Ascending aorta (tissue), 2 donors: ENCODE measurements at regions not wholly inside any gene's neighbourhood (a gene's known extent, or its start where the extent isn't known, plus 50 kb on each side); places are given as distances from the start of the nearest gene placed in this dataset.
"Not testable (repeated sequence)": the region's sequence is repeated elsewhere in the genome, so short reads cannot be mapped to it uniquely, and the experiment has no call there.

Experiments
- DNase-seq, 2 donors: peaks; one replicate each; pipeline ENCODE4 v3.0.0-alpha.2; 2019; ENCODE audit warnings: low spot score in 2 of 2
- H3K27ac ChIP-seq, 2 donors: fragments of 200-600 bp; sonication (generic); one replicate each; pipeline ENCODE4 v1.5.1; 2016 to 2017; ENCODE audit warnings: mild to moderate bottlenecking in 1 of 2
- H3K27me3 ChIP-seq: fragments of 200-600 bp; sonication (generic); one replicate; pipeline ENCODE4 v1.5.1; 2017
- H3K36me3 ChIP-seq, 2 donors: fragments of 200-600 bp; sonication (generic); one replicate each; pipeline ENCODE4 v1.5.1; 2016
- H3K4me1 ChIP-seq, 2 donors: fragments of 200-600 bp; sonication (generic); one replicate each; pipeline ENCODE4 v1.5.1; 2016 to 2017; ENCODE audit warnings: mild to moderate bottlenecking in 1 of 2
- H3K4me3 ChIP-seq, 2 donors: fragments of 200-600 bp; sonication (generic); one replicate each; pipeline ENCODE4 v1.5.1; 2016 to 2017; ENCODE audit warnings: mild to moderate bottlenecking in 1 of 2
- H3K9me3 ChIP-seq, 2 donors: fragments of 200-600 bp; sonication (generic); one replicate each; pipeline ENCODE4 v1.5.1; 2016
- CTCF ChIP-seq, 3 experiments: fragments of 200-600 bp in 2 of 3; fragments of 450-650 bp in 1 of 3; sonication (generic) in 2 of 3; IDR thresholded peaks; one replicate each; pipeline ENCODE4 v1.5.1; 2016 to 2019; ENCODE audit warnings: antibody characterized with exemption in 3 of 3, mild to moderate bottlenecking in 1 of 3, moderate library complexity in 1 of 3
- intact Hi-C: fragments of 100-400 bp; cut with DNase I; formaldehyde crosslinking; loops from one replicate; pipeline ENCODE4 v1.15.1; 2023

- peaks cover 0 to 7% of the 10 kb centered on the region in 2 donors for H3K4me1 ChIP-seq
- no peak for DNase-seq
- H3K27ac ChIP-seq = peak overlapping the region; percentile 58 to 62
- intact Hi-C loops = no loop called here
- H3K9me3 ChIP-seq = no peaks in the 10 kb centered on the region
- no peak for TF ChIP-seq CTCF (IDR thresholded peaks at IDR 0.05)
- no peaks in the 10 kb centered on the region for H3K27me3 ChIP-seq
- no peaks in the 10 kb centered on the region for H3K36me3 ChIP-seq
- H3K4me3 ChIP-seq = no peak overlapping the region
Observed at GRCh38 chr2:225764346-225764745, 364.8 kb downstream of the NYAP2 start.

DNA sequence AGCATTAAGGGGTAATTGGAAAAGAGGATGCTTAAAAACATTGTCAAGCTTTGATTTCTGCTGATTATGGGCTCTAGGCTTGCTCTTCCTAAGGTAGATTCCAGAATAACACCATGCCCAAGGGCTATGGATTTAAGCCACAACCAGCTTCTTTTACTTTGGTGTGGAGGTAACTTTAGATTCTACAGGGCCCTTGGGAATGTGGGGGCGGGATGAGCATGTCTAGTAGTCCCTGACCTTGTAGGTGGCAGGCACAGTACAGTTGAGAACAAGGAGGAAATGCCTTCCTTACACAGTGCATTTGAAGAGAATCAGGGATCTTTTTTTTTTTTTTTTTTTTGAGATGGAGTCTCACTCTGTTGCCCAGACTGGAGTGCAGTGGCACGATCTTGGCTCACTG lies 364.2 kb downstream of the NYAP2 start:
- DNase-seq = no peak
- H3K4me1 ChIP-seq = peaks cover 0 to 7% of the 10 kb centered on the region in 2 donors
- H3K4me3 ChIP-seq = no peak overlapping the region
- H3K36me3 ChIP-seq = no peaks in the 10 kb centered on the region
- TF ChIP-seq CTCF (IDR thresholded peaks at IDR 0.05) = no peak
- no peaks in the 10 kb centered on the region for H3K9me3 ChIP-seq
- no peaks in the 10 kb centered on the region for H3K27me3 ChIP-seq
- H3K27ac ChIP-seq = no peak overlapping the region
- intact Hi-C loops = no loop called here

DNA sequence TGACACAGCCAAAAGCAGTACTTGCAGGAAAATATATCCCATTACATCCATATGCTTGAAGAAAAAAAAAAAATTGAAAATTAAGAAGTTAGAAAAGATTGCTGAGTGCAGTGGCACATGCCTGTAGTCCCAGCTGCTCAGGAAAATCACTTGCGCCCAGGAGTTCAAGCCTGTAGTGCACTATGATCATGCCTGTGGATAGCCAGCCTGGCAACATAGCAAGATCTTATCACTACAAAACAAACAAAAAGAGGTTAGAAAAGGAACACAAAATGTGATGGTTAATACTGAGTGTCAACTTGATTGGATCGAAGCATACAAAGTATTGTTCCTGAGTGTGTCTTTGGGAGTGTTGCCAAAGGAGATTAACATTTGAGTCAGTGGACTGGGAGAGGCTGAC lies 361.9 kb downstream of the NYAP2 start:
- intact Hi-C loops = no loop called here
- no peaks in the 10 kb centered on the region for H3K4me1 ChIP-seq

DNA sequence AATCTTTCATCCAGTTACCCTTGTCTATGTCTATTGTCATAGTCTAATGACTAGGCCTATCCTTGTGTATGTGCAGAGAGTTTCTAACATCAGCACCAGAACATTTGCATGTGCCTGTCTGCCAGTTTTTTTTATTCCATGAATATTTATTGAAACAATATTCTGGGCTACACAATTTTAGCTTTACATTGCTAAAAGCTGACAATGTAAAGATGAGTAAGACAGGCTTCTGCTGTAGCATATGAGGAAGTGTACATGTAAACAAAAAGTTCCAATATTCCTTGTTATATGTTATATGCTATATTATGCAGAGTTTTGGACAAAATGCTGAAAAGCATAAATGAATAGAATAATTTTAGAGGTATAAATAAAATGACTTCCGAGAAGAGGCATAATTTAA lies 357.7 kb downstream of the NYAP2 start:
- no peak for DNase-seq
- Histone ChIP-seq H3K36me3 (no peaks in the 10 kb centered on the region), H3K27me3 (no peaks in the 10 kb centered on the region), H3K9me3 (no peaks in the 10 kb centered on the region), H3K27ac (no peak overlapping the region), H3K4me3 (no peak overlapping the region), H3K4me1 (no peaks in the 10 kb centered on the region)
- intact Hi-C loops = no loop called here
- no peak for TF ChIP-seq CTCF (IDR thresholded peaks at IDR 0.05)

More for the DNA sequence above, 361.9 kb downstream of the NYAP2 start:
- H3K27ac ChIP-seq = no peak overlapping the region
- no peaks in the 10 kb centered on the region for H3K9me3 ChIP-seq
- TF ChIP-seq CTCF (IDR thresholded peaks at IDR 0.05) = no peak
- H3K27me3 ChIP-seq = no peaks in the 10 kb centered on the region
- DNase-seq = no peak
- no peaks in the 10 kb centered on the region for H3K36me3 ChIP-seq
- no peak overlapping the region for H3K4me3 ChIP-seq

DNA sequence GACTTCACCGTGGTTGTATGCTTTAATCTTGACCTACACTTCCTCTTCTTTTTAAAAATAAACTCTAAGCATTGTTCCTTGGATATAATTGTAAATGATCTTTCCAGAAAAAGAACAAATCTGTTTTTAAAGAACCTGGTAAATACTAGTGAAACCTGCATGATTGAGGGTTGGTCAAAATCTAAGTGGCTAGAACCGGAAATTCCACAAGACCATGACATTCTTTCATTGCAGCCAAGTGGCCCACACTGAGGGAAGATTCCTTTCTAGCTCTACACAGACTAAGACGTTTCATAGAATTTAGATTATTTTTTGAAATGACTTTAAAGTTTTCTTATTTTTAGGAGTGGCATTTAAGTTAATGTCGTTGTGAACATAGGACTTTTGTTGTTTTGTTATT lies 356.7 kb downstream of the NYAP2 start:
- Histone ChIP-seq H3K27me3 (no peaks in the 10 kb centered on the region), H3K27ac (no peak overlapping the region), H3K36me3 (no peaks in the 10 kb centered on the region), H3K4me1 (no peaks in the 10 kb centered on the region), H3K4me3 (no peak overlapping the region), H3K9me3 (no peaks in the 10 kb centered on the region)
- TF ChIP-seq CTCF (IDR thresholded peaks at IDR 0.05) = no peak
- no peak for DNase-seq
- intact Hi-C loops = no loop called here

DNA sequence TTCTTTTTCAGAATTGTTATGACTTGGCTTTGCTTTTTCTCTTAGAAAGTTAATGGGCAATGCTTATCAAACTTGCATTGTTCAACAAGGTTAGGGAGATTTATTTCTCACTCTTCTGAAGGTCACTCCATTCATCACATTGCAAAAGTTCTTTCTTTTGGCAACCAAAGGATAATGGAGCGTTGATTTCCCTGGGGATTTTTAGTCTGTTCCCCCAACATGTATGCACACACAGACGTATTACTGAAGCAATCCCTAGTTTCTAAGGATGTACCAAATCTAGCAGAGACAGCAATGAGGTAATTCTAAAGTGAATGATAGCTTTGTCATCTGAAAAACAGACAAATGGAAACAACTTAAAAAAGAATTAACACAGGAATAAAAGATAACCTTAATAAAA lies 349.1 kb downstream of the NYAP2 start:
- no peak for TF ChIP-seq CTCF (IDR thresholded peaks at IDR 0.05)
- Histone ChIP-seq H3K4me1 (no peaks in the 10 kb centered on the region), H3K36me3 (no peaks in the 10 kb centered on the region), H3K27me3 (no peaks in the 10 kb centered on the region), H3K27ac (no peak overlapping the region), H3K9me3 (no peaks in the 10 kb centered on the region), H3K4me3 (no peak overlapping the region)
- intact Hi-C loops = no loop called here
- DNase-seq = no peak

DNA sequence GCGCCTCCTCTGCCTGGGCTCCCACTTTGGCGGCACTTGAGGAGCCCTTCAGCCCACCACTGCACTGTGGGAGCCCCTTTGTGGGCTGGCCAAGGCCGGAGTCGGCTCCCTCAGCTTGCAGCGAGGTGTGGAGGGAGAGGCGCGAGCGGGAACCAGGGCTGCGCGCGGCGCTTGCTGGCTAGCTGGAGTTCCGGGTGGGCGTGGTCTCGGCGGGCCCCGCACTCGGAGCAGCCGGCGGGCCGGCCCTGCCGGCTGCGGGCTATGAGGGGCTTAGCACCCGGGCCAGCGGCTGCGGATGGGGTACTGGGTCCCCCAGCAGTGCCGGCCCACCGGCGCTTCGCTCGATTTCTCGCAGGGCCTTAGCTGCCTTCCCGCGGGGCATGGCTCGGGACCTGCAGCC lies 344.5 kb downstream of the NYAP2 start:
- H3K27ac ChIP-seq, H3K4me1 ChIP-seq, H3K9me3 ChIP-seq, H3K36me3 ChIP-seq, H3K27me3 ChIP-seq, DNase-seq, H3K4me3 ChIP-seq, intact Hi-C loops: not testable (repeated sequence)
